Endodermal cell (in vitro differentiated cells): ENCODE measurements at regions not wholly inside any gene's neighbourhood (a gene's known extent, or its start where the extent isn't known, plus 50 kb on each side); places are given as distances from the start of the nearest gene placed in this dataset.

Source experiments
- DNase-seq: peaks from one replicate; pipeline ENCODE4 v3.0.0-alpha.2; 2017
- H3K27ac ChIP-seq: 2 replicates; pipeline ENCODE4 v1.5.1; 2013; ENCODE audit warnings: mild to moderate bottlenecking, low read depth, low read length, moderate library complexity
- H3K27me3 ChIP-seq: 2 replicates; pipeline ENCODE4 v1.6.1; 2013; ENCODE audit warnings: mild to moderate bottlenecking, low read length, moderate library complexity; ENCODE audit not compliant: insufficient read depth, control insufficient read depth, poor library complexity, severe bottlenecking
- H3K36me3 ChIP-seq: 2 replicates; pipeline ENCODE4 v1.7.0; 2013; ENCODE audit warnings: mild to moderate bottlenecking, low read length, moderate library complexity; ENCODE audit not compliant: control insufficient read depth, insufficient read depth
- H3K4me1 ChIP-seq: one replicate; pipeline ENCODE4 v1.7.0; 2013; ENCODE audit warnings: low read length; ENCODE audit not compliant: control insufficient read depth, insufficient read depth
- H3K4me3 ChIP-seq: 2 replicates; pipeline ENCODE4 v1.5.1; 2013; ENCODE audit warnings: mild to moderate bottlenecking, low read length, moderate library complexity
- H3K9ac ChIP-seq: 2 replicates; pipeline ENCODE4 v1.6.1; 2013; ENCODE audit warnings: mild to moderate bottlenecking, low read length, moderate library complexity; ENCODE audit not compliant: poor library complexity, severe bottlenecking; ENCODE audit errors: extremely low read depth
- H3K9me3 ChIP-seq: 2 replicates; pipeline ENCODE4 v1.6.1; 2013; ENCODE audit warnings: mild to moderate bottlenecking, low read length, moderate library complexity; ENCODE audit not compliant: control insufficient read depth
- H3K27ac Mint-ChIP-seq: 2 replicates; pipeline ENCODE4 v1.8.0; 2020; ENCODE audit warnings: mixed read lengths
- H3K27me3 Mint-ChIP-seq: 2 replicates; pipeline ENCODE4 v1.8.0; 2021; ENCODE audit warnings: mild to moderate bottlenecking, mixed read lengths; ENCODE audit not compliant: insufficient read depth
- H3K36me3 Mint-ChIP-seq: 2 replicates; pipeline ENCODE4 v1.8.0; 2020; ENCODE audit warnings: low read depth, mixed read lengths
- H3K4me1 Mint-ChIP-seq: 2 replicates; pipeline ENCODE4 v1.8.0; 2020; ENCODE audit warnings: mixed read lengths
- H3K4me3 Mint-ChIP-seq: 2 replicates; pipeline ENCODE4 v1.8.0; 2020; ENCODE audit warnings: mild to moderate bottlenecking, moderate library complexity, mixed read lengths
- H3K9me3 Mint-ChIP-seq: 2 replicates; pipeline ENCODE4 v1.8.0; 2020; ENCODE audit warnings: mild to moderate bottlenecking, mixed read lengths
- CTCF ChIP-seq: fragments of 200-600 bp; sonication (generic); conservative IDR thresholded peaks from 2 replicates; pipeline ENCODE4 v1.5.0; 2021; ENCODE audit warnings: antibody characterized with exemption, mild to moderate bottlenecking
- WGBS, 2 experiments: methylation state at CpG; one replicate each; pipeline versions ENCODE4 v1.1.5 to v1.1.7; 2013; ENCODE audit warnings: missing lambda C conversion rate in 2 of 2, mixed read lengths in 1 of 2; ENCODE audit not compliant: insufficient coverage in 1 of 2, insufficient read length in 1 of 2; 5-methylcytosine and 5-hydroxymethylcytosine counted together

GRCh38 chr7:68439897-68440296, 1158.4 kb upstream of the AUTS2 start:
- H3K4me1 ChIP-seq: no peaks in the 10 kb centered on the region
- no peak for DNase-seq
- H3K4me3 ChIP-seq: no peak overlapping the region
- no peaks in the 10 kb centered on the region for H3K9me3 ChIP-seq
- H3K27me3 Mint-ChIP-seq: no peaks in the 10 kb centered on the region
- 96% methylated on average over 1 of the region's 1 CpG; no CpG with 5 or more reads in 1 of the 2 experiments for WGBS, 2 experiments
- H3K36me3 ChIP-seq: no peaks in the 10 kb centered on the region
- no peak overlapping the region for H3K27ac ChIP-seq
- no peak overlapping the region for H3K4me3 Mint-ChIP-seq
- peaks cover 8% of the 10 kb centered on the region for H3K9me3 Mint-ChIP-seq
- no peaks in the 10 kb centered on the region for H3K27me3 ChIP-seq
- H3K36me3 Mint-ChIP-seq: no peaks in the 10 kb centered on the region
- H3K27ac Mint-ChIP-seq: no peak overlapping the region
- no peak overlapping the region for H3K9ac ChIP-seq
- no peak for TF ChIP-seq CTCF
- no peaks in the 10 kb centered on the region for H3K4me1 Mint-ChIP-seq

- Mint-ChIP-seq H3K4me1 (no peaks in the 10 kb centered on the region), H3K27ac (no peak overlapping the region), H3K27me3 (no peaks in the 10 kb centered on the region), H3K9me3 (peaks cover 8% of the 10 kb centered on the region), H3K36me3 (no peaks in the 10 kb centered on the region), H3K4me3 (no peak overlapping the region)
- DNase-seq: no peak
- TF ChIP-seq CTCF: no peak
- Histone ChIP-seq H3K9ac (no peak overlapping the region), H3K27ac (no peak overlapping the region), H3K4me3 (no peak overlapping the region), H3K36me3 (no peaks in the 10 kb centered on the region), H3K27me3 (no peaks in the 10 kb centered on the region), H3K9me3 (no peaks in the 10 kb centered on the region), H3K4me1 (no peaks in the 10 kb centered on the region)
- 86 to 92% methylated on average over 5 to 6 of the region's 6 CpGs for WGBS, 2 experiments
Measured at GRCh38 chr7:68440866-68441265, 1157.4 kb upstream of the AUTS2 start.

- H3K4me3 Mint-ChIP-seq: no peak overlapping the region
- Histone ChIP-seq H3K9me3 (no peaks in the 10 kb centered on the region), H3K4me3 (no peak overlapping the region), H3K9ac (no peak overlapping the region), H3K4me1 (no peaks in the 10 kb centered on the region), H3K36me3 (no peaks in the 10 kb centered on the region), H3K27me3 (no peaks in the 10 kb centered on the region), H3K27ac (no peak overlapping the region)
- H3K36me3 Mint-ChIP-seq: no peaks in the 10 kb centered on the region
- no peaks in the 10 kb centered on the region for H3K27me3 Mint-ChIP-seq
- H3K9me3 Mint-ChIP-seq: peaks cover 8% of the 10 kb centered on the region
- no peak for DNase-seq
- WGBS, 2 experiments: 92 to 98% methylated on average over 8 of the region's 8 CpGs
- H3K4me1 Mint-ChIP-seq: no peaks in the 10 kb centered on the region
- TF ChIP-seq CTCF: no peak
- no peak overlapping the region for H3K27ac Mint-ChIP-seq
Measured at GRCh38 chr7:68441645-68442044, 1156.6 kb upstream of the AUTS2 start.
